22Rv1 (cell line): ENCODE measurements at regions not wholly inside any gene's neighbourhood (a gene's known extent, or its start where the extent isn't known, plus 50 kb on each side); places are given as distances from the start of the nearest gene placed in this dataset.
"Not testable (repeated sequence)": the region's sequence is repeated elsewhere in the genome, so short reads cannot be mapped to it uniquely, and the experiment has no call there.

Source experiments
- H3K27ac ChIP-seq: fragments of 450-650 bp; 2 replicates; pipeline ENCODE4 v1.5.1; 2017
- CTCF ChIP-seq: fragments of 450-650 bp; IDR thresholded peaks from 2 replicates; pipeline ENCODE4 v1.5.1; 2017; ENCODE audit warnings: mild to moderate bottlenecking
- ZFX ChIP-seq: fragments of 450-650 bp; IDR thresholded peaks from 2 replicates; pipeline ENCODE4 v1.6.1; 2017; ENCODE audit warnings: antibody characterized with exemption, borderline replicate concordance

GRCh38 chr2:58756336-58756735 is 515.2 kb upstream of the FANCL start:
- no peak for TF ChIP-seq CTCF
- TF ChIP-seq ZFX = no peak
- no peak overlapping the region for H3K27ac ChIP-seq

- H3K27ac ChIP-seq = not testable (repeated sequence)
These were observed 511.4 kb upstream of the FANCL start for GRCh38 chr2:58752507-58752906.

GRCh38 chr2:58751676-58752075 is 510.6 kb upstream of the FANCL start:
- H3K27ac ChIP-seq = not testable (repeated sequence)

- no peak overlapping the region for H3K27ac ChIP-seq
- no peak for TF ChIP-seq ZFX
- no peak for TF ChIP-seq CTCF
These were observed 507.9 kb upstream of the FANCL start for GRCh38 chr2:58749041-58749440.

- H3K27ac ChIP-seq = not testable (repeated sequence)
These were observed 504.2 kb upstream of the FANCL start for GRCh38 chr2:58745334-58745733.

GRCh38 chr2:58740426-58740825 is 499.3 kb upstream of the FANCL start:
- TF ChIP-seq CTCF (no peak), ZFX (no peak)
- no peak overlapping the region for H3K27ac ChIP-seq

- H3K27ac ChIP-seq = no peak overlapping the region
- TF ChIP-seq ZFX (no peak), CTCF (no peak)
These were observed 497.9 kb upstream of the FANCL start for GRCh38 chr2:58739033-58739432.

GRCh38 chr2:58734365-58734764 is 493.2 kb upstream of the FANCL start:
- no peak overlapping the region for H3K27ac ChIP-seq
- TF ChIP-seq CTCF = no peak
- no peak for TF ChIP-seq ZFX

- no peak overlapping the region for H3K27ac ChIP-seq
- TF ChIP-seq ZFX (no peak), CTCF (no peak)
These were observed 491.9 kb upstream of the FANCL start for GRCh38 chr2:58732999-58733398.
